GM23338 (cell line): ENCODE measurements at regions not wholly inside any gene's neighbourhood (a gene's known extent, or its start where the extent isn't known, plus 50 kb on each side); places are given as distances from the start of the nearest gene placed in this dataset.

Experiments used
- ATAC-seq: fragments of 200-7000 bp; cut with Tn5 transposase; 3 replicates; pipeline ENCODE4 v1.9.1; 2020
- DNase-seq: peaks from one replicate; pipeline ENCODE4 v3.0.0-alpha.2; 2015; ENCODE audit warnings: low spot score
- H2AFZ ChIP-seq: fragments of 200-600 bp; sonication (generic); 2 replicates; pipeline ENCODE4 v1.8.0; 2016; ENCODE audit warnings: antibody characterized with exemption, mild to moderate bottlenecking, moderate library complexity
- H3F3A ChIP-seq: fragments of 200-600 bp; sonication (generic); replicated peaks from 2 replicates; pipeline ENCODE4 v1.8.0; 2017; ENCODE audit warnings: antibody characterized with exemption, mixed run types, low read depth
- H3K27ac ChIP-seq: fragments of 200-600 bp; sonication (generic); 2 replicates; pipeline ENCODE4 v1.6.1; 2016; ENCODE audit warnings: low read depth
- H3K27me3 ChIP-seq: fragments of 200-600 bp; sonication (generic); 2 replicates; pipeline ENCODE4 v1.8.0; 2016; ENCODE audit warnings: mild to moderate bottlenecking, mixed run types, moderate library complexity; ENCODE audit not compliant: insufficient read depth
- H3K36me3 ChIP-seq: fragments of 200-600 bp; sonication (generic); 2 replicates; pipeline ENCODE4 v1.8.0; 2016; ENCODE audit warnings: mild to moderate bottlenecking; ENCODE audit not compliant: insufficient read depth
- H3K4me1 ChIP-seq: fragments of 200-600 bp; sonication (generic); 2 replicates; pipeline ENCODE4 v1.8.0; 2016; ENCODE audit warnings: mild to moderate bottlenecking, moderate library complexity; ENCODE audit not compliant: insufficient read depth
- H3K4me2 ChIP-seq: fragments of 200-600 bp; sonication (generic); 2 replicates; pipeline ENCODE4 v1.7.1; 2017; ENCODE audit warnings: mixed run types
- H3K4me3 ChIP-seq: fragments of 200-600 bp; sonication (generic); 2 replicates; pipeline ENCODE4 v1.6.1; 2016; ENCODE audit warnings: mixed run types
- H3K79me2 ChIP-seq: fragments of 200-600 bp; sonication (generic); replicated peaks from 2 replicates; pipeline ENCODE4 v1.8.0; 2017; ENCODE audit warnings: mild to moderate bottlenecking; ENCODE audit not compliant: insufficient read depth
- H3K9me2 ChIP-seq: fragments of 200-600 bp; sonication (generic); 2 replicates; pipeline ENCODE4 v1.8.0; 2017; ENCODE audit not compliant: insufficient read depth
- H4K20me1 ChIP-seq: fragments of 200-600 bp; sonication (generic); replicated peaks from 2 replicates; pipeline ENCODE4 v1.8.0; 2017; ENCODE audit warnings: mild to moderate bottlenecking; ENCODE audit not compliant: insufficient read depth
- H3K27ac Mint-ChIP-seq: 2 replicates; pipeline ENCODE4 v1.8.0; 2020; ENCODE audit warnings: inconsistent platforms, mild to moderate bottlenecking, moderate library complexity, mixed read lengths
- H3K27me3 Mint-ChIP-seq: 3 replicates; pipeline ENCODE4 v1.8.0; 2022; ENCODE audit warnings: low read depth, mild to moderate bottlenecking, moderate library complexity, mixed read lengths, inconsistent platforms; ENCODE audit not compliant: insufficient read depth, poor library complexity
- H3K36me3 Mint-ChIP-seq: 3 replicates; pipeline ENCODE4 v1.8.0; 2021; ENCODE audit warnings: low read depth, mild to moderate bottlenecking, inconsistent platforms, moderate library complexity, mixed read lengths
- H3K4me1 Mint-ChIP-seq: 3 replicates; pipeline ENCODE4 v1.8.0; 2020; ENCODE audit warnings: mild to moderate bottlenecking, inconsistent platforms, mixed read lengths
- H3K4me3 Mint-ChIP-seq: 3 replicates; pipeline ENCODE4 v1.8.0; 2021; ENCODE audit warnings: moderate library complexity, mild to moderate bottlenecking, inconsistent platforms, mixed read lengths
- H3K9me3 Mint-ChIP-seq: 3 replicates; pipeline ENCODE4 v1.8.0; 2020; ENCODE audit warnings: moderate library complexity, mild to moderate bottlenecking, inconsistent platforms, mixed read lengths
- CREB1 ChIP-seq: fragments of 250-450 bp; sonication (Bioruptor Pico); IDR thresholded peaks from 2 replicates; pipeline ENCODE4 v1.5.0; 2020; ENCODE audit warnings: low read depth, mild to moderate bottlenecking, moderate library complexity
- CTCF ChIP-seq, 2 experiments: fragments of 200-600 bp in 1 of 2; sonication (generic) in 1 of 2; conservative IDR thresholded peaks; 2 replicates each; pipeline versions ENCODE4 v1.5.1 to v1.6.1; 2016 to 2017; ENCODE audit warnings: antibody characterized with exemption in 2 of 2, low read depth in 2 of 2, mild to moderate bottlenecking in 2 of 2, moderate library complexity in 1 of 2
- EZH2 ChIP-seq: fragments of 200-600 bp; sonication (generic); IDR thresholded peaks from one replicate; pipeline ENCODE4 v1.8.0; 2017; ENCODE audit warnings: antibody characterized with exemption, mild to moderate bottlenecking, low read depth; ENCODE audit not compliant: unreplicated experiment
- JUNB ChIP-seq: IDR thresholded peaks from one replicate; pipeline ENCODE4 v1.6.1; 2016; ENCODE audit warnings: antibody characterized with exemption; ENCODE audit not compliant: unreplicated experiment
- NANOG ChIP-seq: IDR thresholded peaks from 2 replicates; pipeline ENCODE4 v1.6.1; 2016; ENCODE audit warnings: antibody characterized with exemption, borderline replicate concordance
- REST ChIP-seq: IDR thresholded peaks from one replicate; pipeline ENCODE4 v1.6.1; 2018; ENCODE audit warnings: antibody characterized with exemption; ENCODE audit not compliant: unreplicated experiment
- STAT1 ChIP-seq: IDR thresholded peaks from one replicate; pipeline ENCODE4 v1.6.1; 2016; ENCODE audit warnings: antibody characterized with exemption; ENCODE audit not compliant: unreplicated experiment
- ZNF331 ChIP-seq: fragments of 250-450 bp; sonication (Bioruptor Pico); IDR thresholded peaks from 2 replicates; pipeline ENCODE4 v1.5.0; 2020; ENCODE audit warnings: low read depth, mild to moderate bottlenecking, moderate library complexity
- ZNF462 ChIP-seq: fragments of 250-450 bp; sonication (Bioruptor Pico); IDR thresholded peaks from 2 replicates; pipeline ENCODE4 v1.5.0; 2020; ENCODE audit warnings: mild to moderate bottlenecking, moderate library complexity

GRCh38 chr7:39880556-39880955 is 69.5 kb upstream of the CDK13 start (continued):
- TF ChIP-seq ZNF462 (CRISPR knock-in tag): no peak
- no peak for TF ChIP-seq REST
- no peak for TF ChIP-seq NANOG
- no peak for TF ChIP-seq ZNF331

- Histone ChIP-seq H3K4me3 (no peak overlapping the region), H3K9me2 (no peaks in the 10 kb centered on the region), H3K4me1 (no peaks in the 10 kb centered on the region), H4K20me1 (no peaks in the 10 kb centered on the region), H3K36me3 (peaks cover 9% of the 10 kb centered on the region; the same call in 1 of the 2 replicates), H3F3A (no peaks in the 10 kb centered on the region), H3K27me3 (no peaks in the 10 kb centered on the region), H2AFZ (no peak overlapping the region), H3K4me2 (no peak overlapping the region), H3K27ac (no peak overlapping the region), H3K79me2 (no peaks in the 10 kb centered on the region)
- Mint-ChIP-seq H3K4me1 (no peaks in the 10 kb centered on the region), H3K27me3 (peaks cover 5% of the 10 kb centered on the region), H3K27ac (no peak overlapping the region), H3K36me3 (peaks cover 18% of the 10 kb centered on the region; the same call in 2 of the 3 replicates), H3K9me3 (peaks cover 37% of the 10 kb centered on the region), H3K4me3 (no peak overlapping the region)
- ATAC-seq: no peak
- no peak for DNase-seq
- TF ChIP-seq EZH2 (no peak), STAT1 (no peak), REST (no peak), CREB1 (CRISPR knock-in tag) (no peak), JUNB (no peak), ZNF331 (no peak), CTCF (conservative IDR thresholded peaks at IDR 0.05; ENCODE audit: low read depth in 2 of 2) (no peak)
Observed at GRCh38 chr7:39882148-39882784, 67.8 kb upstream of the CDK13 start.
